ENCODE measurements at regions not wholly inside any gene's neighbourhood (a gene's known extent, or its start where the extent isn't known, plus 50 kb on each side); places are given as distances from the start of the nearest gene placed in this dataset.

DNA sequence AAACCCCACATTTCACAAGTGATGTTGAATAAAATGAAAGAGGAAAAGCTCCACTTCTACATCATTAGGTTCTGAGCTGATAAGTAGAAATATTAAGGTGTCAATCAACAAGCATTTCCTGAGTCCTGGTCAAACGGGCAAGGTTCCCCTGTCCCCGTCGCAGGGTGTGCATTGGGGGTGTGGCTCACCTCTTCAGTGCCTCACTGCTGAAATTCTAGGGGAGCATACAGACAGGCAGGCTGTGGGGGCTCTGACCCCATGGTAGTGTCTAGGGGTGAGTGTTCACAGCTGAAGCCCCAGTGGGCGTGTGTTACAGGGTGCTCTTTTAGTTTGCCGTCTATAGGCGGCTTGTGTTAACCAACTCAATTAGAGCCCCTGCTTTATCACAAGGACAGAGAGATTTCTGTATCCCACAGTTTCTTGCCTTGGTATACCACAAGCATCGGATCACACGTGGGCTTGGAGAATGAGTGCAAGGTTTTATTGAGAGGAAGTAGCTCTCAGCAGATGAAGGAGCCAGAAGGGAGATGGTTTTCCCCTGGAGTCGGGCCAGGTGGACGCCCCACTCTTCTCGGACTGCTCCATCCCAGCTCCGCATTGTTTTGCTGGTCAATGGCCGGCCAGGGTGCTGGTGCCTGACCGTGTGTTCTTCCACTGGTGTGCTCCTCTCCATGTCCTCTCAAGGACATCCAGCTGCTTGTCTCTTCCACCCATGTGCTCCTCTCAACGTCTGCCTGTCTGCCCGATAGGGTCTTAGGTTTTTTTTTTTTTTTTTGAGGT is 238.2 kb upstream of the NLRP1 start:
- no peak for DNase-seq

DNA sequence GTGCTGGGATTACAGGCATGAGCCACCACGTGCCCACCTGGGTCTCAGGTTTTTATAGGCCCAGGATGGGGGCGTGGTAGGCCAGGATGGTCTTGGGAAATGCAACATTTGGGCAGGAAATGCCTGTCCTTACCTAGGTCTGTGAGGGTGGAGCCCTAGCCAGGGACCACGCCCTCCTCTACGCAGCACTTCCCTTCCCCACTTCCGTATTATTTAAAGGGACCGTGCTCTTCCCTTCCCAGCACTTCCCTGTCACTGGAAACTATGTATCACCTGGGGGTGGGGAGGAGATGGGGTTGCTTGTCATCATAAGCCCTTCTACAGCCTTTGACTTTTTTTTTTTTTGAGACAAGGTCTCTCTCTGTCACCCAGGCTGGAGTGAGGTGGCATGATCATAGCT is 238.9 kb upstream of the NLRP1 start:
- no peak for DNase-seq

DNA sequence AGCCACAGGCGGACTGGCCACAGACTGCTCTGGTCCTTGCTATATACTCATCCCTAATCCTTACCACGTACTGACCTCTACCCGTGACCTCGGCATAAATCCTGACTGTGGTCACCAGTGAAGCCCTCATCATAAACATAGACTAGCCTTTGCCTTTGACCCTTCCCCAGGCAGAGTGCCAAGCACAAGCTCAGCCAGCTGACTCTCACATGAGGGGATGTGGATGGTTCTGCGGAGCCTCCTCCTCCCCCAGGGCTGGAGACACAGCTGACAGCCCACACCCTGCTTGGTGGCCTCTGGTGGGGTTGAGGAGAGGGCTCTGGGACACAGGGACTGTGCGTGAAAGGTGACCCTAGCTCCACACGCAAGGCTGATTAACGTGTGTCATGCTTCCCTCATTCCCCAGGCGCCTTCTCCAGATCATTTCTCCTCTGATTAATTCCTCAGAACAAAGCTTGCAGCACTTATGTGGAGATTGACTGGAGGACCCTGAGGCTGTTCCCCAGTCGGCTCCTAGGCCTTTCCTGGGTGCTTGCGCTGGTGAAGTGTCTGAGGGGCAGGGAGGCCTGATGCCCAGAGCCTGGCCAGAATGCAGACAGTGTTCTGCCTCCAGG is 241.5 kb upstream of the NLRP1 start:
- no peak for DNase-seq

DNA sequence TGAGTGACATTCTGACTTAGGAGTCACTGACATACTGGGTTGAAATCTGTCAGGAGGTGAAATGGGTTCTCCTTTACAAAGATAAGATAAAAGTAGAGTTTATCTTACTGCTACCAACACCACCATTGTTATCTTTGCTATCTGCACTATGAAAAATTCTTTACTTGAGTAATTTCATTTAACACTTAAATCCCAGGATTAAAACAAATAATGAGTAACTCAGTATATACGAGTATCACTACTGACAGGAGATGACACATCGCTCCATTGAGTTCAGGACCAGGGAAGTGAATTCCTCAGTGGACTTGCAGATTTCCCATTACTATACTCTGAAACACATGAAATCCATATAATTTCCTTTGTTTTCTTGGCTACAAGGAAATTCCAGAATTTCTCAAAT is 242.1 kb upstream of the NLRP1 start:
- DNase-seq, result no peak

DNA sequence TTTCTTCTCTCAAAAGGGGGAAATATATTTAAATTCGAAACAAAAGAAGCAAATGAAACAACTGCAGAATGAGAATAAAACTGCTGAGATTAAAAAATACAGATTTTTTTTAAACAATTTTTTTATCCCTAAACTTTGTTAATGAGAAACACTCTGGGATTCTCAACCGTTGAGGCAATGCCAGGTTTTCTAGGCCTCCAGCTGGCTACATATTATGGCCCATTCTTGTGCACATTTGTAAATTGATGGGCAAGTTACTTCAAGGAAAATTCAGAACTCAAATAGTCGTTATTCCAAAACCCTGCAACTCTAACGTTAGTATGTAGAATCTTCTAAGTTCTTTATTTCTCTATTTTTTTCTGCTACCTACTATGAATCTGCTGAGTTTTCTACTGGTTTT is 239.3 kb upstream of the WSCD1 start:
- no peak for DNase-seq

DNA sequence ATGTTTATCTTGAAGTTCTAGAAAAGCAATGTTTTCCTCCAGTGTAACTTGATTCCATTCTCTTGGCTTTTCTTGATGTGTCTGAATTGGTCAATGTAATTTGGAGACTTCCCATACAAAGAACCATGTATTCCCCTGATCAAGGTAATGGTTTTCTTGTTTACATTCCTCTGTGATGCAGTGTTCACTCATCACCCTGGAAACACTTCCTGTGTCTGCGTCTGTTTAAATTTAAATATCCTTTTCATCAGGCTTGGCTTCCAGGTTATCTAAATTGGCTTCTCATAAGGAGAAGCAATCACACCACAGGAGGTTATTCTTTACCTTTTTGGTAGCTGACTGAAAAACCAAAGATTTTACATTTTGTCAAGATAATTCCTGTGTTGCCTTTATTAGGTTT is 237.3 kb upstream of the WSCD1 start:
- DNase-seq, result no peak

DNA sequence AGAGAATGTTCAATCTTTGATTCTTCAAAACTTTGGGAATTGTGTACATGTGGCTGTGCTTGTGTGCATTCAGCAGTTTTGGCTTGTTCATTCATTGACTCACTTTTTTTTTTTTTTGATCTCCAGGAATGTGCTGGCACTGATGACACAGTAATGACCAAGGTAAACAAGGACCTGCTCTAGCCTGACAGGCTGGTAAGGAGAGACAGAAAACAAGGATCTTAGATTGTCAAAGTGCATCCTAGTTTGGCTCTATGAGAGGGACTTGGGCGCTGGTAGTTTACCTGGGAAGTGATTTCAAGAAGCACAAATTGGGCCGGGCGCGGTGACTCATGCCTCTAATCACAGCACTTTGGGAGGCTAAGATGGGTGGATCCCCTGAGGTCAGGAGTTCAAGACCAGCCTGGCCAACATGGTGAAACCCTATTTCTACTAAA is 233.1 kb upstream of the WSCD1 start:
- DNase-seq, result no peak

DNA sequence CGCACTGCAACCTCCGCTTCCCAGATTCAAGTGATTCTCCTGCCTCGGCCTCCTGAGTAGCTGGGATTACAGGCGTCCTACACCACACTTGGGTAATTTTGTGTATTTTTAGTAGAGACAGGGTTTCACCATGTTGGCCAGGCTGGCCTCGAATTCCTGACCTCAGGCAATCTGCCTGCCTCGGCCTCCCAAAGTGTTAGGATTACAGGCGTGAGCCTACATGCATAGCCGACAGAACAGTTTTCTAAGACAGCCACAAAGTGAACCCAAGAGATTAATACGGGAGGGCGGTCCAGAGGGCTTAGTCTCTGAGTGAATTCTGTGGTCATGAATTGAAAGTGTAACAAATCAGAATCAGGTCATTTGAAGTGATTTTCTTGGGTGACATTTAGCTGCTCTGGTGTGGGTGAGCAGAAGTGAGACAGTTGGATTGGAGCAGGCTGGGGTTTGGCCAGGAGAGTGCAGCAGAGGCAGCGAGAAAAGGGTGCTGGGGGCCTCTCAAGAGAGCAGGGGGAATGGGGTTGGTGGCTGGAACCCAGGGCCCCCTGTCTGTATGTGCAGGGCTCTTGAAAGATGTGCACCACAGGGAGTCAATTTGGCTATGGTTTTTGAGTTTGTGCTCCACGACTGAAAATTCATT is 231.4 kb upstream of the WSCD1 start:
- no peak for DNase-seq

DNA sequence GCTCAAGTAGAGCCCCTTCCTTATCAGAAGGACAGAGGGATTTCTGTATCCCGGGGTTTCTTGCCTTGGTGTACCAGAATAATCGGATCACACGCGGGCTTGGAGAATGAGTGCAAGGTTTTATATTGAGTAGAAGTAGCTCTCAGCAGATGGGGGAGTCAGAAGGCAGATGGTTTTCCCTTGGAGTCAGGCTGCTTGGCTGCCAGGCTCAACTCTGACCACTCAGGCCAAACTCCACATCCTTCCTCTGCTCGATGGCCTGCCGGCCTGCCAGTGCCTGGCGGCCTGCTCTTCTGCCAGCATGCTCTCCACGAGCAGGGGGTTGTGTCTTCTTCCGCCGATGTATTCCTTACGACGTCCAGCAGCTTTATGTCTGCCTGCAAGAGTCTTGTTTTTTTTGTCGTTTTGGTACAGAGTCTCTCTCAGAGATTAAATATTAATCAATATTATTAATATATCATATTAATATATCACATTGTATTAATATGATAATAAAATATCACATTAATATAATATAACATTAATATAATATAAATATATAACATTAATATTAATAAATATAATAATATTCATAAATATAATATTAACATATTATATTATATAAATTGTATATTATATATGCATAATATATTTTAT is 229.2 kb upstream of the WSCD1 start:
- DNase-seq, result no peak

DNA sequence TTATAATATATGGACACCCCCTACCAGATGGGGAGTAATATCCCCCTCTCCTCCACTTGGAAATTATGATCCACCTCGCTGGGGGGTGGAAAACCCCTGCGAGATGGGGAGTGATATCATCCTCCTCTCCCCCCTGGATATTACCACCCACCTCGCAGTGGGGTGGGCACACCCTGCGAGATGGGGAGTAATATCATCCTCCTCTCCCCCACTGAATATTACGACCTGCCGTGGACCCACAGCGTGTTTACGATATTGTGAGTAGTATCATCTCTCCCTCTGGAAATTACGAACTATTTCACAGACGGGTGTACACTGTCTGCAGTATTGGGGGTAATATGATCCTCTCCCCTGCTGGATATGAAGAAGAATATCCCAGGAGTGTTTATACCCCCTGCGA is 228.3 kb upstream of the WSCD1 start:
- DNase-seq, result no peak

DNA sequence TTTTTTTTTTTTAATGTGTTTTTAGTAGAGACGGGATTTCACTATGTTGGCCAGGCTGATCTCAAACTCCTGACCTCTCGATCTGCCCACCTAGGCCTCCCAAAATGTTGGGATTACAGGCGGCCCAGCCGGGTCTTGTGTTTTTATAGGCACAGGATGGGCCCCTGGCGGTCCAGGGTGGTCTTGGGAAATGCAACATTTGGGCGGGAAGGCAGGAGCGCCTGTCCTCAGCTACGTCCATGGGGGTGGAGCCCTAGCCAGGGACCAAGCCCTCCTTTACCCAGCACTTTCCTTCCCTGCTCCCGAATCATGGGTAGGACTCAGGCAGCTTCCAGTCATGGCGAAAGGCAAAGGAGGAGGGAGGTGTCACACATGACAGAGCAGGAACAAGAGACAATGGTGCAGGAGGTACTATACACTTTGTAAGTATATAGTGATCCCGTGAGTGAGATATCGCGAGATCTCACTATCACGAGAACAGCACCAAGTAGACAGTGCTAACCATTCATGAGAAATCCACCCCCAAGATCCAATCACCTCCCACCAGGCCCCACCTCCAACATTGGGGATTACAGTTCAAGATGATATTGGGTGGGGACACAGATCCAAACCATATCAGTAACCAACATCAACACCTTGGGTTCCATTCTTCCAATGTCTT is 226.7 kb upstream of the WSCD1 start:
- DNase-seq, result no peak

DNA sequence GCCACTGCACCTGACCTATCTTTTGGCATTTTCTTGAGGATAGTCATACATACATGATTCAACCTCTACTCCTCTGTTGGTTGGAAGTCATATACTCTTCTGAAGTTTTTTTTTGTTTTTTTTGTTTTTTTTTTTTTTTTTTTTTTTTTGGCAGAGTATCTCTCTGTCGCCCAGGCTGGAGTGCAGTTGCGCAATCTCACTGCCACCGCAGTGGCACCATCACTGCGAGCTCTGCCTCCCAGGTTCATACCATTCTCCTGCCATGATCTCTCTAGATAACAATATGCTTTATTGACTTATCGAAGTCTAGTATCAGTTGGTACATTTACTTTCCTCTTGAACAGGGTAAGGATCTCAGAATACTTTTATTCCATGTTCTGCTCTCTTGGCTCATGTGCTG is 224.2 kb upstream of the WSCD1 start:
- no peak for DNase-seq

DNA sequence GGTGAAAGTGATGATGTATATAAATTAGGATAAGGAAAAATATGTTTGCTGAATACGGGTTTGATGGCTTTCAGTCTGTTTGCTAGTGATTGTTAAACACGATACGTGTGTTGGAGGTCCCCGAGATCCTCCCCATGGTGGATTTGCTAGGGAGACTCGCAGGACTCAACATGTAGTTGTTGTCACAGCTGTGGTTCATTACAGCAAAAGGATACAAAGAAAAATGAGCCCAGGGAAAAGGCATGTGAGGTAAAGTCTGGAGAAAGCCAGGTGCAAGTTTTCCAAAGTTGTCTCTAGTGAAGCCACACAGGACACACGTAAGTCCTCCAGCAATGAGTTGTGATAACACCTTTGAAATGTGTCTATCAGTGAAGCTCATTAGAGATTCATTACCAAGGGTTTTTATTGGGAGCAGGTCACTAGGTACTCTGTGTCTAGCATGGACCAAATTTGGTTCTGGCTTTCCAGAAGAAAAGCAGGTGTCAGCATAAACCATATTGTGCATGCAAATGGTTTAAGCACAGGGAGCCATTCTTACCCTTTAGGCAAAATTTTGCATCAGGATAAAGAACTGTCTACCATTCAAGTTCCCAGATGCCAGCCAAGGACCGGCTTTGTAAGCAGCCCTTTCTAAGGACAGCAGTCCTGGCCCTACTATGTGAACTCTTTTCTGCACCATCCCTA is 215.2 kb upstream of the WSCD1 start:
- no peak for DNase-seq

DNA sequence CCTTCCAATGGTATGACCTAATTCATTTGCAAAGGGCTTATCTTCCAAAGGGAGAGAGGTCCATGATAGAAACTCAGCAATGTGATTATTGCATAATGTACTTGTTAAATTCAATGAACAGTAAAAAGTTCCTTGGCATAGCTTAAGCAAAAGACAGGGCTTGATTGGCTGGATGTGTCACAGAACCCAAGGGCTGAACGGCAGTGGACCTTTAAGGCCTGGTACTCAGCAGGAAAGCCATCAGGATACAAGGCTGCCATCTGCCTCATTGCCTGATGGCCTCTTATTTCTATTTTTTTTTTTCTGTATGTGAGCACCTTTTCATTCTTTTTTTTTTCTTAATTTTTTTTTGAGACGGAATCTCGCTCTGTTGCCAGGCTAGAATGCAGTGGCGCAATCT is 208.9 kb upstream of the WSCD1 start:
- no peak for DNase-seq

DNA sequence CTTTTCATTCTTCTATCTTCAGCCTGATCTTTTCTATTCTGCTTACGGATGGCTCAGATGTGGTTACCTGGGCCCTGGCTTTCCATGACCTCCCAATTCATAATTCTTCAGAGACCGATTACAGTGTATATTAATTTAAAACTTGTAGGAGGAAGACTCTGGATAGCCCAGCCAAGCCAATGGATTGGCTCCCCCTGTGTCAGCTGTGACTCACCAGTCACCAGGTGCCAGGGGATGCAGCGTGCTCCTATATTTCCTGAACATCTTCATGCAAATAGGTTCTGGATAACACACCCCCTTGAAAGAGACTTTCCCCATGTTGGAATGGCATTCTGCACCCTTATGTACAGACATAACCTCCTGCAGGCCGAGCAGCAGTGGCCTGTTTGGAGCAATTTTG is 208.3 kb upstream of the WSCD1 start:
- no peak for DNase-seq

DNA sequence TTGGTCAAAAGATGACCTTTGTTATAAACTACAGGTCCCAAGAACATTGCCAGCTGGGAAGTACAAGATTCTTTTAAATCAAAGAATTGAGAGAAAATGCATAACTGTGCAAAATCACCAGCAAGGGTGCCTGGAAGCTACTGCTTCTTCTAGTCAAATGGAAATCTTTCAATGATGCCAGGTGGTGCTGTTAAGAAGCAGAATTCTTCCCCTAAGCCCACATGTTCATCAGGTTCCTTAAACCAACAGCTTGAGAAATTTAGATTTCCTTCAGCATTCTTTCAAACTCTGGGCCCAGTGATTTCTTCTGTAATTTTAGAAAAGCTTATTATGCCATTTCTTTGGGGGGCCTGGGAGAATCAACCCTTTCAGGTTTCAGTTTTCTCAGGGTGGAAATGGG is 207.8 kb upstream of the WSCD1 start:
- no peak for DNase-seq

DNA sequence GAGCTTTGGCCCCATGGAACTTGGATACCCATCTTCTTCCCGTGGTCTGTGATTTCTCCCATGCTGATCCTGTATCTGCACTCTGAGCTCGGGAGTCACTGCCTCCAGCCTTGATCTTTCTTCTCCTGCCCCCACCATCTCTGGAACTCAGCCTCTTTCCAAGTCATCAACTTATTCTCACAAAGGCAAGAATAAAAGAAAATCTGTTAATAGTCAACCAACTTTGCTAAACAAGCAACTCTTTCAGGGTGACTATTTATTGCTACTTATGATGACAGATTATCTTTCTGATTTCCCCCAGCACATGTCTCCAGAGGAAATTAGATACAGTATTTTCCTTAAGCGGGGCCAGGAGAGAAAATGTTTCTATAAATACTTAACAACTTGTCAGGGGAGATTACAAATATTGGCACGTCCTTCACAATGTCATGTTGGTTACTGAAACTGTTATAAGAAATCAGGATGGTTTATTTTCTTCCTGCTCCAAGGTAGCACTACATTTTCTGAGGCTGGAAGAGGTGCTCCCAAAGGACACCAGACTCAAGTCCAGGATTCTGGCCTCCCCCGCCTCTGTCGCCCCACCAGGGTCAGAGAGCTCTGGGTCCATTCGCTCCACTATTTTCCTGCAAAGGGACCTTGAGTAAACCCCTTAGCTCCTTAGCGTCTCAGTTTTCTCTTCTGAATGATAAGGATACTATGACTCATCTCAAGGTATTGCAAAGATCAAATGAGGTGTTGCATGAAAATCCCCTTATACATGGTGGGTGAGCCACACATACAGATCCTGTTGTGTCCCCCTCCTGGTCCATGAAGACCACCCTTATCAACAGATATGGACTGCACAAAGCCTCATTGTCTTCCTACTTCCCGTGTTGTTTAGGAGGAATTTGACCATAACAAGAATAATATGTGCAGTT is 205.2 kb upstream of the WSCD1 start:
- no peak for DNase-seq

DNA sequence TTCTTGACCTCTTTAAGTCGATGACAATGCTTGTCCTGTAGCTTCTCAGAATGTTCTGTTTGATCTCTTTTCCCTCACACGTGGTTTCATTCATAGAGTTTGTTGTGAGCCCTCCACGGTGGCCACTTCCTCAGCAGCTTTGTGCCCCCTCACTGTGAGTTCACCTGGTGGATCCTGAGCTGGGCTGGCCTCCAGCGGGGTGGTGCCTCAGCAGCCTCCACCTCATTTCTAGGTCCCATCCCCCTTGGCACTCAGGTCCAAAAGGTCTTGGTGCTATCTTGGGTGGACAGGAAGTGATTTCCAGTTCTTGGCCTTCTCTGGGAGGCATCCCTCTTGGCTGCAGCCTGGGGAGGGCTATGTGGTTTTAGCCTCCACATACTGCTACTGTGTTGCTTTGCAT is 203.2 kb upstream of the WSCD1 start:
- no peak for DNase-seq

DNA sequence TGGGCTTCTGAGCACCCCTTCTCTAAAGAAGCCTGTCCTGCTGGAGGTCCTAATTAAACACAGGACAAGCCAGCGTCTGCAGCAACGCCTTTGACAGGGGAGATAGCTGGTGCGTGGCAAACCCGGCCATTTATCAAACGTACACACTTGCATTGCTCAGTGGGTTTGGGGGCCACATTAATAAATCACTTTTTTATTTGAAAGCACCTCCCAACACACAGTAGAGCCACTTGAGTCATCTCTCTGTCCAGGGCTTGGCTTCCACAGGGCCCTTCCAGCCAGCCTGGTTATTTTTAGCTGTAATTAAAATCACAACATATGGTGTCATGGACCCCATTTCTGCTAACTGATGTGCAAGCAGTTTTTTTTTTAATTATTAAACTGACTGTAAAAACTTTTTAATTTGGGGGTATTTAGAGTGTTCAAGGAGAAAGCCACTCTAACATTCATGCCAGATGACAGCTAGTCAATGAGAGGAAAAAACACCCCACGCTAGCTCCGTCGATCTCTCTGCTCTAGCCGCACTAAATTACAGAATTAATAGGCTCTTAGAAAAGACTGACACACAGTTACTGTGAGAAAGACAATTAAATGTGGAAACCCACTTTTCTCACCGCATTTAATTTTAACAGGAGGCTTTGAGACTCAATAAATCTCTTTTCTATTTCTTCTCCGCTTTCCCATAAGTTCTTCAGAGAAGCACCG is 201.0 kb upstream of the WSCD1 start:
- no peak for DNase-seq

DNA sequence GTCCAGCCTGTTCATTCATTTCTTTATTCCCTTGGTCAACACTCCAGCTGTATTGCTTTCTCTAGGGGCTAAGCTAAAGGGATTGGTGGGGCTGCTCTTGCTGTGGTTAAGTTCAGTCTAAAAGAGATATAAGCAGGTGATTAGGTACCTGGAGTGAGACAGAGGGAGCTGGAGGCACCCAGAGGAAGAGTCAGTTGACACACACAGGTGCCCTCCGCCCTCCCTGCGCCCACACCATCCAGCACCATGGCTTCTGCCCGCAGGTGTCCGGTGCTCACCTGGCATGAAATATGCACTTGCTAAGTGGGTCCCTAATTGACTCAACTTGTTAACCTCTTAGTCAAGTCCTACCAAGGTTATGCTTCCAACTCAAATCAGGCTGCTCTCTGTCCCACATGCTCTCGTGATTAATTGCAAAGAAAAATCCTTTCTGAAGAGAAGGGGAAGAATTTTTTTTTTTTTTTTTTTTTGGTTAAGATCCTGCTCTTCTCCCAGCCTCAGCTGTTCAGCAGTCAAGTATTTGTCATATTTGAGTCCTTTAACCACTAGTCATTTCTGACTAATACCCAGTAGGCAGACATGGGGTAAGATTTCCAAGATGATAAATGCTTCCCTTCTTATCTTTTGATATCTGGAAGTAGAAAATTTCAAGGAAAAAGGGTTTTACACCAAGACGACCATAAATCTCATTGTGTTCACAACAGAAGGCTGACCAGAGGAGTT is 199.8 kb upstream of the WSCD1 start:
- DNase-seq, result no peak
